Inflammatory macrophage (primary cell): ENCODE measurements at regions not wholly inside any gene's neighbourhood (a gene's known extent, or its start where the extent isn't known, plus 50 kb on each side); places are given as distances from the start of the nearest gene placed in this dataset.

Source experiments
- DNase-seq, 2 donors: peaks; one replicate each; pipeline ENCODE4 v3.0.0-alpha.2; 2020 to 2022

DNA sequence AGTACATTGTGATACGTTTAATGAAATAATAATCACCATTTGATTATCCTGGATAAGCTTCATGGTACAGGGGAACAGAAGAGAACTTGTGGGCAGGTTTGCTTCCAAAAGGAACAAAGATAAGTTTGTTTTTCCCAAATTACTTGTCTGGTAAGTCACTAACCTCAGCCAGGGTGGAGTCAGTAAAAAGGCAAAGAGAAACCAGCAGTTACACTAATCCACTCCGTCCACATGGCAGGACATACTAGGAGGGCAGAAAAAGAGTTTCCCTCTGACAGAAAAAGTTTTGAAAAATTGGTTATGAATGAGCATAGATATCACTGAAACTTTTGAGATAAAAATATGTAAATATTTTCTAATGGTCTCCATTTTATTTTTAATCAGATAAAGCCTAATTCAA, 285.9 kb downstream of the IL15 start:
- DNase-seq, result no peak

DNA sequence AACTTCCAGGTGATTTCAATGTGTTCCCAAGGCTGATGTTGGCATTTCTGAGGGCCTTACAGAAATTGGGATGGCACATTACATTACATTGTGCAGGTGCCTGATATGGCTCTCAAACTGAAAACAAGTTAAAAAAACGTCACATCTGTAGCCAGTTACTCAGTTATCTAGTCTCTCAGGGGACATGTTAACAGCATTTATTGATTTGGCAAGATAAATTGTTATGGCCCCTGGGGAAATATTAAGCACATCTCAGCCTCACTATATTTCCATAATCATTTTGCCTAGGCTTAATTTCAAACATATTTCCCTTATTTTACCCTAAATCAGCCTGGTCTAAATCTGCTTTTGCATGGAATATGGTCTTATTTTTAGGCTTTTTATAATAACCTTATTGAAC, 290.0 kb downstream of the IL15 start:
- no peak for DNase-seq

DNA sequence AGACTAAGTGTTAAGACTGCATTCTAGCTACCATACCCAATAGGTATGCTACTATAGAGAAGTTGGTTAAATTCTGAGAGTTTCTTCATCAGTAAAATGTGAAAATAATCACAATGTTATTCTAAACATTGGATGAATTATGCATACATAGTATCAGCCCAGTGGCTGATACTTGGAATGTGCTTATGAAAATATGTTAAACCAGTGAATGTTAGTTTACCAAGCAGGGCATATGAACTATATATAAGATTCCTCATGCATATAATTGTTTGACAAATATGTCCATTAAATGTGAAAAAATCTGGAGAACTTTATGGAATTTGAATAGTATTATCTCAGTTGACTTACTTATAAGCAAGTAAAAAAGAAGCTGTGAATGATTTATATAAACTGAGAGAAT, 296.1 kb downstream of the IL15 start:
- DNase-seq, result no peak

DNA sequence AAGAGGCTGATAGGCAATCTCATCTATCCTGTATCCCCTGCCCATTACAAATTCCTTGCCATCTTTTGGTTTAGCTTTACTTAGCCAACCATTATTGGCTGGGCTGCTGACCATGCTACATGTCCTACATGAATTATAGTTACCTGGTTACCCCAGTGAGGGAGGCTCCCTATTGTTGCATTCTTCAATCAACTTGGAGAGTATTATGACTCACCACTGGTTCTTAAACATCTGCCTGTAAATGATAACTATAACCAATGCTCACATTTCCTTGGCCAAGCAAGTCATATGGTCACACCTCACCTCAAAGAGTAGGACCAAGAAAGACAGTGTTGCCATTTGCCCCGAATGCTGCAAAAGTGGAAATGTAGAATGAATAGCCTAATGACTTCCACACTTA, 297.6 kb downstream of the IL15 start:
- DNase-seq, result no peak

DNA sequence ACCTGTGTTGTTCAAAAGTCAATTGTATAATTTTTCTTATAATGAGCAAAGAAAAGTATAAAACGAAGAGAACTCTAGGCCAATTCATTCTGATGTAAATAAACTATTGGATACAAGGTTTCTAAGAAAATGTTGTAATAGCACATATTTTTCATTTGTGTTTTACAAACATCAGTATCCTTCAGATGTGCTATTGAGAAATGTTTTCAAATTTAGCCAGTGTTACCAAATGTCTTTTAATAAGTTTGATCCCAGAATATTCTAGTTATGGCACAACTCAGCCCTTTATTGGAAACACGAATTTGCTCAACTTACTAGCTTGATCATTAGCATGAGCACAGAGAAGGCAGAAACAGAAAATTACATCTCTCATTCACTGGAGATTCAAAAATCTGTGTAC, 319.3 kb downstream of the IL15 start:
- no peak for DNase-seq

DNA sequence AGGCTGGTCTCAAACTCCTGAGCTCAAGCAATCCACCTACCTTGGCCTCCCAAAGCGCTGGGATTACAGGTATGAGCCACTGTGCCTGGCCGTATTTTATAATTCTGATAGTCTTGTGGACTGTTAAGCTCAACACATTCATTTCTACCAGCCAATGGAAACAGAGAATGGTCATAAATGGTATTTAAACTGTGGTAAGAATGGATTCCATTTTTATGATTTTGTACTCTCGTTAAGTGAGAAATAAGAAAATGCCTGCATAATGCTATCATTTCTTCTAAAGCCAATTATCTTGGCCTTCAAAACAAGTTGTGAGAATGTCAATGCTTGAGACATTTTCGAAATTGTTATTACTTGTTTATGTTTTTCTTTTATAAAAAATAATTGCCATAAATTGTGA, 321.0 kb downstream of the IL15 start:
- DNase-seq, result no peak

DNA sequence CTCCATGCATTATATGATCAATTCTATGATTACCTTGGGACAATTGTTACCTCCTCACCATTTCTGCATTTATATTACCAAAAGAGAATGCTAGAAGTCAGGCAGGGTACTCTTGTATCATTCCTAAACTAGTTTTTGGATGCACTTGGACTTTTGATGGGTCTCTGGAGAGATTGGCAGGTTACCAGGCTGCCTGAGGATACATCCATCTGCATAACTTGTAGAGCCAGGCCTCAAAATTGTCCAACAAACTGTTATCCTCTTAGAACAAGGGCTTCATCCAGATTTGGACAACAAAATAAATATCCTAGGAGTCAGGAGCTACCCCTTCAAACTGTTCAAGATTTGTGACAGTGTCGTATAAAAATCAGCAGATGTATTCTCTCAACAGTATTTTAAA, 326.1 kb downstream of the IL15 start:
- DNase-seq, result no peak

DNA sequence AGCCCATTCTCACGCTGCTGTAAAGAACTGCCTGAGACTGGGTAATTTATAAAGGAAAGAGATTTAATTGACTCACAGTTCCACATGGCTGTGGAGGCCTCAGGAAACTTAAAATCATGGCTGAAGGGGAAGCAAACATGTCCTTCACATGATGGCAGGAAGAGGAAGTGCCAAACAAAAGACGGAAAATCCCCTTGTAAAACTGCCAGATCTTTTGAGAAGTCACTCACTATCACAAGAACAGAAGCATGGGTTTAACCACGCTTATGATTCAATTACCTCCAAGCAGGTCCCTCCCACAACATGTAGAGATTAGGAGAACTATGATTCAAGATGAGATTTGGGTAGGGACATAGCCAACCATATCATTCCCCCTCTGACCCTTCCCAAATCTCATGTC, 335.5 kb downstream of the IL15 start:
- no peak for DNase-seq

DNA sequence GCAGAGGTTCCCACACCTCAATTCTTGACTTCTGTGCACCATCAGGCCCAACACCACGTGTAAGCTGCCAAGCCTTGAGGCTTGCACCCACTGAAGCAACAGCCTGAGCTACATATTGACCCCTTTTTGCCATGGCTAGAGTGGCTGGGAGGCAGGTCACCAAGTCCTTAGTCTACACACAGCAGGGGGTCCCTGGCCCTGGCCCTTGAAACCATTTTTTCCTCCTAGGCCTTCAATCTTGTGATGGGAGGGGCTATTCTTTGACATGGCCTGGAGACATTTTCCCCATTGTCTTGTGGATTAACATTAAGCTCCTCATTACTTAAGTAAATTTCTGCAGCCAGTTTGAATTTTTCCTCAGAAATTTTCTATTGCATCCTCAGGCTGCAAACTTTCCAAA, 336.6 kb downstream of the IL15 start:
- DNase-seq, result no peak
